Caco-2 (cell line): ENCODE measurements at regions not wholly inside any gene's neighbourhood (a gene's known extent, or its start where the extent isn't known, plus 50 kb on each side); places are given as distances from the start of the nearest gene placed in this dataset.

Source experiments
- BruUV-seq: library from RNA; stranded (reverse); fragments of 400-500 nt; replicated peaks from 2 replicates; lab custom pipeline; 2021; lab: Mats Ljungman, UMichigan
- CTCF ChIA-PET: fragments of 300-600 bp; sonication (Branson Sonifier 250); formaldehyde crosslinking; loops from one replicate; lab custom pipeline; 2022; ENCODE audit warnings: antibody characterized with exemption; lab: Charles Lee
- POLR2A ChIA-PET: fragments of 300-600 bp; sonication (Branson Sonifier 250); formaldehyde crosslinking; loops from one replicate; lab custom pipeline; 2022; ENCODE audit warnings: antibody characterized with exemption; lab: Charles Lee
- DNase-seq, 2 experiments: peaks; one replicate each; pipeline versions ENCODE4 v3.0.0 to v3.0.0-alpha.2; 2020 to 2022
- H3K27me3 ChIP-seq: replicated peaks from 2 replicates; pipeline ENCODE4 v1.6.0; 2011; ENCODE audit warnings: low read length; ENCODE audit not compliant: control insufficient read depth, insufficient read depth
- H3K36me3 ChIP-seq: 2 replicates; pipeline ENCODE4 v1.5.1; 2011; ENCODE audit warnings: low read length; ENCODE audit not compliant: control insufficient read depth, insufficient read depth
- H3K4me1 ChIP-seq: fragments of 250-450 bp; sonication (Bioruptor Pico); 2 replicates; pipeline ENCODE4 v1.5.1; 2020; ENCODE audit warnings: mild to moderate bottlenecking
- H3K4me3 ChIP-seq: 2 replicates; pipeline ENCODE4 v1.5.1; 2011; ENCODE audit warnings: low read depth, mild to moderate bottlenecking, control low read depth, low read length
- H3K9me3 ChIP-seq: fragments of 250-450 bp; sonication (Bioruptor Pico); 2 replicates; pipeline ENCODE4 v1.5.1; 2020; ENCODE audit warnings: mild to moderate bottlenecking, moderate library complexity
- H3K27ac Mint-ChIP-seq: one replicate; pipeline ENCODE4 v1.8.0; 2022; ENCODE audit warnings: mixed read lengths; ENCODE audit not compliant: unreplicated experiment
- H3K27me3 Mint-ChIP-seq: one replicate; pipeline ENCODE4 v1.8.0; 2022; ENCODE audit warnings: mixed read lengths; ENCODE audit not compliant: insufficient read depth, unreplicated experiment
- H3K36me3 Mint-ChIP-seq: one replicate; pipeline ENCODE4 v1.8.0; 2022; ENCODE audit warnings: mild to moderate bottlenecking, mixed read lengths; ENCODE audit not compliant: insufficient read depth, unreplicated experiment
- H3K4me1 Mint-ChIP-seq: one replicate; pipeline ENCODE4 v1.8.0; 2022; ENCODE audit warnings: low read depth, mixed read lengths; ENCODE audit not compliant: unreplicated experiment
- H3K4me3 Mint-ChIP-seq: one replicate; pipeline ENCODE4 v1.8.0; 2022; ENCODE audit warnings: mild to moderate bottlenecking, moderate library complexity, mixed read lengths; ENCODE audit not compliant: unreplicated experiment
- H3K9me3 Mint-ChIP-seq: one replicate; pipeline ENCODE4 v1.8.0; 2022; ENCODE audit warnings: mixed read lengths; ENCODE audit not compliant: unreplicated experiment
- CTCF ChIP-seq, 2 experiments: fragments of 200-600 bp in 1 of 2; IDR thresholded peaks; 1 replicate in 1 of 2; 2 replicates in 1 of 2; pipeline versions ENCODE4 v1.5.1 to v1.8.0; 2011 to 2022; ENCODE audit warnings: antibody characterized with exemption in 1 of 2, control low read depth in 1 of 2, inconsistent platforms in 1 of 2, low read depth in 1 of 2, low read length in 1 of 2, mild to moderate bottlenecking in 1 of 2, moderate library complexity in 1 of 2; ENCODE audit not compliant: insufficient read depth in 1 of 2, severe bottlenecking in 1 of 2, unreplicated experiment in 1 of 2
- intact Hi-C: fragments of 100-400 bp; cut with micrococcal nuclease; formaldehyde crosslinking; loops from one replicate; pipeline ENCODE4 v1.10.0; 2022; ENCODE audit not compliant: unreplicated experiment

GRCh38 chr1:54464477-54465146 is 58.4 kb upstream of the SSBP3 start:
- no TSS peak for BruUV-seq
- H3K9me3 Mint-ChIP-seq: no peaks in the 10 kb centered on the region
- H3K27me3 Mint-ChIP-seq: no peaks in the 10 kb centered on the region
- no peaks in the 10 kb centered on the region for H3K4me1 Mint-ChIP-seq
- Histone ChIP-seq H3K4me3 (no peak overlapping the region), H3K4me1 (no peaks in the 10 kb centered on the region), H3K36me3 (no peaks in the 10 kb centered on the region), H3K27me3 (no peaks in the 10 kb centered on the region), H3K9me3 (no peaks in the 10 kb centered on the region)
- no peak overlapping the region for H3K27ac Mint-ChIP-seq
- DNase-seq: no peak
- no peak overlapping the region for H3K4me3 Mint-ChIP-seq
- no peak for TF ChIP-seq CTCF (IDR thresholded peaks at IDR 0.05; ENCODE audit: insufficient read depth in 1 of 2, low read depth in 1 of 2, low read length in 1 of 2, severe bottlenecking in 1 of 2, unreplicated experiment in 1 of 2)
- H3K36me3 Mint-ChIP-seq: no peaks in the 10 kb centered on the region
- intact Hi-C loops: no loop called here
- ChIA-PET POLR2A (no interaction called here), CTCF (interaction anchor here (0.9 kb wide), 1 partner anchor 35 kb away, joined by 3 read pairs; no protein-coding TSS in a partner anchor)

DNA sequence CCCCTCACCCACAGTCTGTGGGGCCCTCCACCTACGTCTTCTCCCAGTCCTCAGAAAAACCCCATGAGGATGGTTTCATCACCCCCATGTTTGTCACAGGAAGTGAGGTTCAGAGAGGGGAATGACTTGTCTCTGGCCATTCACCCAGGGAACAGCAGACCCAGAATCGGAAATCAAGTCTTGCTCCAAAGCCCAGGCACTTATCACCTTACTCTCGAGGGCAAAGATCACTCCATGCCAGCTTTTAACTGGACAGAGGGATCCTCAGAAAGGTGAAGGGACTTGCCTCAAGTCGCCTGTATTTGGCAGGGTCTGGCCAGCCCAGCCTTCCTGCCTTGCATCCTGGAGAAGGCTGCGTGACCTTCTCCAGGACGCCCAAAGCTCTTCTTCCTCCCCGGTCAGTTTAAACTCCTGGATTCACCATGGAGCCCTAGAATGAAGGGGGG is 57.9 kb upstream of the SSBP3 start:
- Mint-ChIP-seq H3K36me3 (no peaks in the 10 kb centered on the region), H3K27me3 (no peaks in the 10 kb centered on the region), H3K4me3 (no peak overlapping the region), H3K9me3 (no peaks in the 10 kb centered on the region), H3K4me1 (no peaks in the 10 kb centered on the region), H3K27ac (no peak overlapping the region)
- POLR2A ChIA-PET: no interaction called here
- BruUV-seq: no TSS peak
- Histone ChIP-seq H3K4me3 (no peak overlapping the region), H3K4me1 (no peaks in the 10 kb centered on the region), H3K27me3 (no peaks in the 10 kb centered on the region), H3K36me3 (no peaks in the 10 kb centered on the region), H3K9me3 (no peaks in the 10 kb centered on the region)
- intact Hi-C loops: no loop called here
- TF ChIP-seq CTCF (IDR thresholded peaks at IDR 0.05; ENCODE audit: insufficient read depth in 1 of 2, low read depth in 1 of 2, low read length in 1 of 2, severe bottlenecking in 1 of 2, unreplicated experiment in 1 of 2): no peak
- no peak for DNase-seq
- CTCF ChIA-PET: no interaction called here

DNA sequence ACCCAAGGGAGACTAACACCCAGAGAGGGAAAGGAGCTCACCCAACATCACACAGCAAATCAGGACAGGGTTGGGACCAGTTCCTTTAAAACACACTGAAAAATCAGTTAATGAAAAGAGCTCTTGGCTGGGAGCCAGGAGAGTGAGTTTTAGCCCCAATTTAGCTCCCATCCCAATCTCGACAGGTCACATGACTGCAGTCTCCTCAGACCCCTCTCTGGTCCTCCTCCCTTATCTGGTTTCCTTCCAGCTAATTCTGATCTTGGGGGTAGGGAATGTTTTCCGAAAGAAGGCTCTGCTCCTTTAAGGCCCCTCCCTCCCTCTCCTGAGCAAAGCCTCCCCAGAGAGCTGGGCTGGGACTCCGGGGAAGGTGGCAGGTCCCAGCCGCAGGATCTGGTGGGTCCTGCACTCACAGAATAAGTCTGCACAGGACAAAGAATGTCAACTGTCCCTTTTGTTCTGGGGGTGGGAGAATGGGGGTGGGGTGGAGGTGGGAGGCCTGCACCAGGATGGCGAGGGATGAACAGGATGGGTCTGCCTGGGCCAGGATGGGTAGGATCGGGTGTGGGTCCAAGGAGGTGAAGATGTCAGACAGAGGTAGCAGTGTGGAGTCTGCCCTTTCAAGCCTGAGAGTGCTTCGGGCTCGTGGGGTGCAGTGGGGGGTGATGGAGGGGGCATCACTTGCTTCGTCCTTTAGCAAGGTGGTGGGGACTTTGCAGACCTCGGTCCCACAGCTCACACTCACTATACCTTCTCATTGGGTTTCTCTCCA is 57.3 kb upstream of the SSBP3 start:
- POLR2A ChIA-PET: no interaction called here
- Mint-ChIP-seq H3K4me1 (no peaks in the 10 kb centered on the region), H3K36me3 (no peaks in the 10 kb centered on the region), H3K9me3 (no peaks in the 10 kb centered on the region), H3K27ac (no peak overlapping the region), H3K27me3 (no peaks in the 10 kb centered on the region), H3K4me3 (no peak overlapping the region)
- BruUV-seq: no TSS peak
- CTCF ChIA-PET: no interaction called here
- TF ChIP-seq CTCF (IDR thresholded peaks at IDR 0.05; ENCODE audit: insufficient read depth in 1 of 2, low read depth in 1 of 2, low read length in 1 of 2, severe bottlenecking in 1 of 2, unreplicated experiment in 1 of 2): no peak
- Histone ChIP-seq H3K4me1 (no peaks in the 10 kb centered on the region), H3K27me3 (no peaks in the 10 kb centered on the region), H3K9me3 (no peaks in the 10 kb centered on the region), H3K36me3 (no peaks in the 10 kb centered on the region), H3K4me3 (no peak overlapping the region)
- no peak for DNase-seq
- intact Hi-C loops: no loop called here
